ENCODE measurements at regions not wholly inside any gene's neighbourhood (a gene's known extent, or its start where the extent isn't known, plus 50 kb on each side); places are given as distances from the start of the nearest gene placed in this dataset.

DNA sequence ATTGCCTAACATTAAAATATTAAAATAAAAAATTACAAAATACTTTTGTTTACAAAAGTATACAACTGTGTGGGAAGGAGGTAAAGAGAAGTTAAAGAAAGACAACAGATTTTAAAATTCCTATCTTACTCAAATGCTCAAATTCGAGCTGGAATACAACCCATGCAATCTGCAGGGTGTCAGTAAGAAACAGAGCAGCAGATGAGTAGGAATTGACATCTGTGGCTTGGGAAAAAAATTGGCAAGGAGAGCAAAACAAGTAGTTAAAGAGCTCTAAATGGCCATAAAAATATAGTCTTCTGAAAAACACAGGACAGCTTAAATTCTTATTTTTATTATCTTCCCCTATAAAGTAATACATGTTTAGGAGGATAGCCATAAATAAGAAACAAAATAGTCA is 1609.0 kb upstream of the AGA start:
- TF ChIP-seq CTCF (conservative IDR thresholded peaks at IDR 0.05) (no peak), ZFX (IDR thresholded peaks at IDR 0.05) (no peak)

Measured in C4-2B (cell line).